ENCODE measurements at regions not wholly inside any gene's neighbourhood (a gene's known extent, or its start where the extent isn't known, plus 50 kb on each side); places are given as distances from the start of the nearest gene placed in this dataset.

GRCh38 chr12:41846718-41847117 is 298.0 kb downstream of the GXYLT1 start:
- TF ChIP-seq GATA2 (IDR thresholded peaks at IDR 0.05; ENCODE audit: low read depth, low read length) (no peak), GATA3 (IDR thresholded peaks at IDR 0.05; ENCODE audit: low read depth, low read length) (no peak)
